HEK293T (cell line): ENCODE measurements at regions not wholly inside any gene's neighbourhood (a gene's known extent, or its start where the extent isn't known, plus 50 kb on each side); places are given as distances from the start of the nearest gene placed in this dataset.

Source experiments
- CTBP1 ChIP-seq: fragments of 450-650 bp; IDR thresholded peaks from 2 replicates; pipeline ENCODE4 v1.6.1; 2016; ENCODE audit warnings: borderline replicate concordance
- FOXA1 ChIP-seq: fragments of 450-650 bp; IDR thresholded peaks from 2 replicates; pipeline ENCODE4 v1.6.1; 2016; ENCODE audit warnings: mild to moderate bottlenecking
- FOXM1 ChIP-seq: fragments of 450-650 bp; IDR thresholded peaks from 2 replicates; pipeline ENCODE4 v1.6.1; 2017; ENCODE audit warnings: mild to moderate bottlenecking, borderline replicate concordance
- NFRKB ChIP-seq: fragments of 450-650 bp; IDR thresholded peaks from 2 replicates; pipeline ENCODE4 v1.6.1; 2016; ENCODE audit warnings: mild to moderate bottlenecking, moderate library complexity
- SP1 ChIP-seq: fragments of 450-650 bp; IDR thresholded peaks from 2 replicates; pipeline ENCODE4 v1.6.1; 2017
- SUZ12 ChIP-seq: fragments of 450-650 bp; IDR thresholded peaks from 2 replicates; pipeline ENCODE4 v1.6.1; 2016; ENCODE audit warnings: mild to moderate bottlenecking
- TF ChIP-seq, protein P1 (sequence below): fragments of 450-650 bp; IDR thresholded peaks from 2 replicates; pipeline ENCODE4 v1.6.1; 2016

DNA sequence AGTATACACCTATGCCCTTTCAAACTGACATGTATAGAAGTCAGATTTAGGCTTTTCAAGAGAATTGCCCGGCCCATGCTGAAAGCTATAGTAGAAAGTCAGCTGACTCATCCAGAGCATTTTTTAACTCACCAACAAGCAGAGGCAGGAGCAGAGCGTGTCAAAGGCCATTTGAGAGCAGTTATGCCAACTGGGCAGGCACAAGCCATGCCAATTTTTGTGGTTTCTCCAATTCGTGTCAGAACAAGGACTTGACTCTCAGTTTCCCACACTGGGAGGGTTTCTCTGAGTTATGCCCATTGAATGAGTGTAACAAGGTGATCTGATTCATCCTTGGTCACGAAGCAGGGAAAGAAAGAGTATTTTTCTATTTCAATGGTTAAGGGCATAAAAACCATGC, 403.3 kb upstream of the THBS1 start:
- TF ChIP-seq FOXA1 (no peak), SUZ12 (no peak), SP1 (no peak), NFRKB (no peak), CTBP1 (no peak), FOXM1 (no peak)
- TF ChIP-seq, protein P1, sequence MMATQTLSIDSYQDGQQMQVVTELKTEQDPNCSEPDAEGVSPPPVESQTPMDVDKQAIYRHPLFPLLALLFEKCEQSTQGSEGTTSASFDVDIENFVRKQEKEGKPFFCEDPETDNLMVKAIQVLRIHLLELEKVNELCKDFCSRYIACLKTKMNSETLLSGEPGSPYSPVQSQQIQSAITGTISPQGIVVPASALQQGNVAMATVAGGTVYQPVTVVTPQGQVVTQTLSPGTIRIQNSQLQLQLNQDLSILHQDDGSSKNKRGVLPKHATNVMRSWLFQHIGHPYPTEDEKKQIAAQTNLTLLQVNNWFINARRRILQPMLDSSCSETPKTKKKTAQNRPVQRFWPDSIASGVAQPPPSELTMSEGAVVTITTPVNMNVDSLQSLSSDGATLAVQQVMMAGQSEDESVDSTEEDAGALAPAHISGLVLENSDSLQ, result no peak
